ENCODE measurements at regions not wholly inside any gene's neighbourhood (a gene's known extent, or its start where the extent isn't known, plus 50 kb on each side); places are given as distances from the start of the nearest gene placed in this dataset.

GRCh38 chr2:156648522-156648921 lies 212.3 kb downstream of the GPD2 start:
- no peak for TF ChIP-seq CTCF (IDR thresholded peaks at IDR 0.05)
- TF ChIP-seq POLR2AphosphoS5 (IDR thresholded peaks at IDR 0.05; ENCODE audit: low read depth, low read length) = no peak
- TF ChIP-seq SIN3A (IDR thresholded peaks at IDR 0.05; ENCODE audit: borderline replicate concordance, insufficient read depth, low read depth, low read length) = no peak
